H1 (cell line): ENCODE measurements at regions not wholly inside any gene's neighbourhood (a gene's known extent, or its start where the extent isn't known, plus 50 kb on each side); places are given as distances from the start of the nearest gene placed in this dataset.

Experiments
- E2F6 ChIP-seq: IDR thresholded peaks from 2 replicates; pipeline ENCODE4 v1.6.1; 2012; ENCODE audit warnings: inconsistent platforms
- HDAC6 ChIP-seq: IDR thresholded peaks from one replicate; pipeline ENCODE4 v1.7.1; 2012; ENCODE audit warnings: low read depth, mild to moderate bottlenecking, inconsistent platforms, low read length, moderate library complexity
- JUND ChIP-seq: IDR thresholded peaks from 2 replicates; pipeline ENCODE4 v1.6.1; 2011; ENCODE audit warnings: mild to moderate bottlenecking, improper control_type of control experiment, low read length
- RXRA ChIP-seq: IDR thresholded peaks from 2 replicates; pipeline ENCODE4 v1.6.1; 2011; ENCODE audit warnings: low read depth, mild to moderate bottlenecking, low read length, moderate library complexity; ENCODE audit not compliant: insufficient read depth
- SP4 ChIP-seq: IDR thresholded peaks from 2 replicates; pipeline ENCODE4 v1.6.1; 2012; ENCODE audit warnings: low read length, inconsistent platforms
- TEAD4 ChIP-seq: IDR thresholded peaks from 2 replicates; pipeline ENCODE4 v1.6.1; 2012; ENCODE audit warnings: low read depth, low read length, inconsistent platforms, mixed read lengths

- TF ChIP-seq RXRA: no peak
- no peak for TF ChIP-seq HDAC6
- TF ChIP-seq SP4: no peak
- no peak for TF ChIP-seq E2F6
- no peak for TF ChIP-seq TEAD4
- no peak for TF ChIP-seq JUND
These were observed 194.0 kb downstream of the TOMM20 start (continued) for GRCh38 chr1:234934611-234935033.
